ENCODE measurements at regions not wholly inside any gene's neighbourhood (a gene's known extent, or its start where the extent isn't known, plus 50 kb on each side); places are given as distances from the start of the nearest gene placed in this dataset.

DNA sequence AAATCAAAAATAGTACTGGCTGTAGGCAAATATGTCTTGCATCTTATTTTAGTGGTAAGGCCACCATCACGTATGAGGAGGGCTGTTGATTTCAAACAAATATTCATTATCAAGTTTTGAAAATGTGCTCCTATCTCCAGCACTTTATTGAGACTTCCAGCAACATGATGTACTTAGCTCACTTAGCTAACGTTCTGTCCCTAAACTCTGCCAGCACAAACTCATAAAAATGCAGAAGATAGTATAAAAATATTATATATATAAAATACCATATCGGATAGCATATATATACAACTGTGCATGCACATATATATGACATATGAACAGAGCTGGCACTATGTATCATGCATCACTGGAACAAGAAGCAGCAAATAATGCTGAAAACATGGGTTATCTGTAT is 762.3 kb downstream of the C6orf118 start:
- ATAC-seq (ENCODE audit: low FRiP score) (no peak), DNase-seq (ENCODE audit: low spot score) (no peak)
- TF ChIP-seq, protein P1, sequence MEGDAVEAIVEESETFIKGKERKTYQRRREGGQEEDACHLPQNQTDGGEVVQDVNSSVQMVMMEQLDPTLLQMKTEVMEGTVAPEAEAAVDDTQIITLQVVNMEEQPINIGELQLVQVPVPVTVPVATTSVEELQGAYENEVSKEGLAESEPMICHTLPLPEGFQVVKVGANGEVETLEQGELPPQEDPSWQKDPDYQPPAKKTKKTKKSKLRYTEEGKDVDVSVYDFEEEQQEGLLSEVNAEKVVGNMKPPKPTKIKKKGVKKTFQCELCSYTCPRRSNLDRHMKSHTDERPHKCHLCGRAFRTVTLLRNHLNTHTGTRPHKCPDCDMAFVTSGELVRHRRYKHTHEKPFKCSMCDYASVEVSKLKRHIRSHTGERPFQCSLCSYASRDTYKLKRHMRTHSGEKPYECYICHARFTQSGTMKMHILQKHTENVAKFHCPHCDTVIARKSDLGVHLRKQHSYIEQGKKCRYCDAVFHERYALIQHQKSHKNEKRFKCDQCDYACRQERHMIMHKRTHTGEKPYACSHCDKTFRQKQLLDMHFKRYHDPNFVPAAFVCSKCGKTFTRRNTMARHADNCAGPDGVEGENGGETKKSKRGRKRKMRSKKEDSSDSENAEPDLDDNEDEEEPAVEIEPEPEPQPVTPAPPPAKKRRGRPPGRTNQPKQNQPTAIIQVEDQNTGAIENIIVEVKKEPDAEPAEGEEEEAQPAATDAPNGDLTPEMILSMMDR (IDR thresholded peaks at IDR 0.05) = no peak

GRCh38 chr6:164546263-164546662 is 763.1 kb downstream of the C6orf118 start:
- DNase-seq (ENCODE audit: low spot score) (no peak), ATAC-seq (ENCODE audit: low FRiP score) (no peak)
- TF ChIP-seq, protein P1 (IDR thresholded peaks at IDR 0.05) = no peak

DNA sequence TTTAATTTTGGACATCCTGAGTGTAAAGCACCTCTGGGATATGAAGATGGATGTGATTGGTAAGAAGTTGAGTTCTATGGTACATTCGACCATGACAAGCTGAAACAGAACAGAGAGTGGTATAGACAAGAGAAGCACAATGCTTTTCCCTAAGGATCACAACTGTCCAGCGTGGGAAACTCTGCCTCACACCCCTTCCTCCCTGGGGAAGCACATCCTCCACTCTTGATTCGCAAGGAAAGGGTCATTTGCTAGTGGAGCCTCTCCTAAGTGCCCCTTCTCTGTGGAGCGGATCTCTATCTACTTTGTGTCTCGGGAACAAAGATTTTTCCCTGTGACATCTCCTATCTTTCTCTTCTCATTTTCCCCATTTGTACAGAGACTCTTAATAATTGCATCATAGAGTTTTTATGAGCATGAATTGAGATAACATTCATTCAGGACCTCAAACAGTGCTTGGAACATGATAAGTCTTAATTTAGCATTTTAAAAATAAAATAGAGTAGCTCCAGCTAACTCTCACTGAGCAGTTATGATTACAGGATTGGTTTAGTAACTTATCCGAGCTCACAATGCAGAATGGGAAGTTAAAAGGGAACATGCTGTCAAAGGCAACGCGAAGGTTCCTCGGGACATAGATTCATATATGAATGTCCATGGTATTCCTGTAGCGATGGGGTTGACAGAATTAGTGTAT is 775.2 kb downstream of the C6orf118 start:
- TF ChIP-seq, protein P1 (IDR thresholded peaks at IDR 0.05) = no peak
- no peak for ATAC-seq (ENCODE audit: low FRiP score)

DNA sequence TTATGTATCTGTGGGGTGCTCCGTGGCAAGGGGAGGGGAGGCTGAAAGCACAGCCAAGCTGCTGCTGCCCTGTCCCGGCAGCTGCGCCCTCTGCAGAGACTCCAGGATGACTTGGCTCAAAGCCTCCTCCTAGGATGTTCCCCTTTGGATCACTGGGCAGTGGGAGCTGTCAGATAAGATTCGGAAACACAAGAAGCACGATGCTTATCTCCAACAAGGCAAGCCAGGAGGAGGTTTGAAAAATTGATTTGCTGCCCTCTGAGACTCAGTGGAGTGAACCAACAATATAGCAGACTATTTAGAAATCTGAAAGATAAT is 776.4 kb downstream of the C6orf118 start:
- DNase-seq (ENCODE audit: low spot score) (no peak), ATAC-seq (ENCODE audit: low FRiP score) (no peak)
- TF ChIP-seq, protein P1 (IDR thresholded peaks at IDR 0.05) = no peak

More for the DNA sequence above, 775.2 kb downstream of the C6orf118 start:
- DNase-seq (ENCODE audit: low spot score) = no peak

DNA sequence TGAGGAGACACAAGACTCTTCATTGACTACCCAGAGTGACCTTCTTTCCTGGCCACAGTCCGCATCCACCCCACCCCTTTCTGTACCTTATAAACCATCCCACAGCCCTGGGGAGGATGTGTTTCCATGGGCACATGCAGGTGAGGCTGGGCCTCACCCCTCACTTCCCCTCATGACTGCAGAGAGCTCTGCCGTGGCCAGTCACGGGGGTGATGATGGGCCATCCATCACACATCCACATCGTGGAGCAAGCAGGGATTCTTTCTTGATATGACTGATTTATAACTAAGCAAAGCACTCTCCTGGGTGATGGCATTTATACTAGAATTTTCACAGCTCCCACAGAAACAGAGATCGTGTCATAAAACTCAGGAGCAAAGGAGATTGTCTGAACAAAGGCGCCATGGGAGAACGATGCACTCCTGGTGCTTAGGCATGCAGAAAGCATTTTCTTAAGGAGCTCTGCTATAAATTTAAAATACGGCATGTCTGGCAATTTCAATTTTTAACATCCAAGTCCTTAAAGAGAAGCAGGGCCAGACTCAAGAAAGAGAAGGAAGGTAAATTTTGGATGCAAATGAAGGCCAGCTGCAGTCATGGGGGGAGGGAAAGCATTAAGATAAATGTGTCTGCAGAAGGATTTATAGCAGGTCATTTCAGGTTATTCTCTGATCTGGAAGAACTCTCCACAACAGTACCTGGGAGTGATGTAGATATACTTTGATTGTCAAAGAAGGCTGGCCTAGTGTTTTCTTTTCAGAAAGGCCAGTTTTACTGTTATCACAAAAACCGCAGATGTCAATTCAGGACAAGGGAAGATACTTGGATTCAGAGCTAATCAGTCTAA is 777.0 kb downstream of the C6orf118 start:
- ATAC-seq (ENCODE audit: low FRiP score) (no peak), DNase-seq (ENCODE audit: low spot score) (no peak)
- TF ChIP-seq, protein P1 (IDR thresholded peaks at IDR 0.05) = no peak

DNA sequence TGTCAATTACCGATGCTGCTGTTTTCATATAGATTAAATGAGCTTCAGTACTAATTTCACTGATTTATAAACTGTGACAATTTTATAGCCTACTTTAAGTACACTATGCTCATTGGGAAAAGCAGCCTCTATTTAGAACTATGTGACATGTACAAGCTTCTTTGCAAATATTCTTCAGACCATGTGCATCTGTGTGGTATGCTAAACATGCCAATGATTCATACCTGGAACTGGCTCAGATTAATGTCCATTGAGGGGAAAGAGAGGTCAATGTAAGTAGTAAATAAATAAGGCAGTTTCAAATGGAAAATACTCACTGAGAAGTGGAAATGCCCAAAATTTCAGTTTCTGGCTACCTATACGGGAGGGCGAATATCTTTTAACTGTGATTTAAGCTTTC is 777.7 kb downstream of the C6orf118 start:
- DNase-seq (ENCODE audit: low spot score) = no peak
- TF ChIP-seq, protein P1 (IDR thresholded peaks at IDR 0.05) = no peak
- no peak for ATAC-seq (ENCODE audit: low FRiP score)

DNA sequence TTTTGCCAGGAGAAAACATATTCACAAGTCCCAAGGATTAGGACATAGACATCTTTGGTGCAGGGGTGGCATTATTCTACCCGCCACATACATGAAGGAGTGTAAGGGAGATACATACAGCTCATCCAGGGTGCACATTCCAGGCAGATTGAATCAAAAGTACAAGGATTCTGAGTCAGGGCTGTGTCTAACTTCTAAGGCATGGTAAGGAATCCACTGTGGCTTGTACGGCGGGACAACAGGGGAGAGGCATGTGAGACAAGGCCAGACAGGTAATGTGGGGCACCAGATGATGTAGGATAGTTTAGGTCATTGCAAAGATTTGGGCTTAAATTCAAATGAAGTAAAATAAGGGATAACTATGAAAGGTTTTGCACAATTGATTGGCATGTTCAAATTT is 780.9 kb downstream of the C6orf118 start:
- TF ChIP-seq, protein P1 (IDR thresholded peaks at IDR 0.05) = no peak
- ATAC-seq (ENCODE audit: low FRiP score) (no peak), DNase-seq (ENCODE audit: low spot score) (no peak)
